H1 (cell line): ENCODE measurements at regions not wholly inside any gene's neighbourhood (a gene's known extent, or its start where the extent isn't known, plus 50 kb on each side); places are given as distances from the start of the nearest gene placed in this dataset.

Source experiments
- CTCF ChIA-PET: fragments of 300-600 bp; sonication (Branson Sonifier 250); formaldehyde crosslinking; loops from one replicate; lab custom pipeline; 2021; ENCODE audit not compliant: partially characterized antibody; lab: Charles Lee
- POLR2A ChIA-PET: fragments of 300-600 bp; sonication (Branson Sonifier 250); formaldehyde crosslinking; loops from one replicate; lab custom pipeline; 2021; ENCODE audit warnings: inconsistent platforms; ENCODE audit not compliant: partially characterized antibody; lab: Charles Lee
- DNase-seq, 2 experiments: peaks; one replicate each; pipeline versions ENCODE4 v3.0.0 to v3.0.0-alpha.2; 2010 to 2022; ENCODE audit warnings: low spot score in 2 of 2, low read depth in 1 of 2, mixed read lengths in 1 of 2
- FAIRE-seq: peaks from 2 replicates; lab custom pipeline; 2011; peaks lifted over from hg19 to GRCh38; lab: Jason Lieb, UNC
- H2AFZ ChIP-seq: 2 replicates; pipeline ENCODE4 v1.8.1; 2012; ENCODE audit warnings: low read length, inconsistent platforms
- H2AK5ac ChIP-seq: 2 replicates; pipeline ENCODE4 v1.6.1; 2013; ENCODE audit warnings: low read depth, low read length
- H2BK120ac ChIP-seq: replicated peaks from 2 replicates; pipeline ENCODE3; 2013; ENCODE audit warnings: low read depth, low read length, inconsistent platforms
- H2BK12ac ChIP-seq: 2 replicates; pipeline ENCODE4 v1.6.1; 2013; ENCODE audit warnings: low read depth, low read length
- H2BK15ac ChIP-seq: 2 replicates; pipeline ENCODE4 v1.6.1; 2013; ENCODE audit warnings: low read length
- H2BK20ac ChIP-seq: 2 replicates; pipeline ENCODE4 v1.6.1; 2013; ENCODE audit warnings: low read length
- H2BK5ac ChIP-seq: 2 replicates; pipeline ENCODE4 v1.6.1; 2013; ENCODE audit warnings: low read depth, low read length
- H3K14ac ChIP-seq: 2 replicates; pipeline ENCODE4 v1.6.1; 2013; ENCODE audit warnings: inconsistent platforms; ENCODE audit not compliant: insufficient read length
- H3K18ac ChIP-seq: 2 replicates; pipeline ENCODE4 v1.6.1; 2013; ENCODE audit warnings: low read length; ENCODE audit errors: extremely low read depth
- H3K23ac ChIP-seq: 2 replicates; pipeline ENCODE4 v1.6.1; 2013; ENCODE audit warnings: inconsistent platforms; ENCODE audit not compliant: insufficient read length
- H3K23me2 ChIP-seq: 2 replicates; pipeline ENCODE4 v1.6.1; 2013; ENCODE audit warnings: low read depth, low read length
- H3K27ac ChIP-seq: 2 replicates; pipeline ENCODE4 v1.6.1; 2011; ENCODE audit warnings: low read depth, low read length, inconsistent platforms
- H3K27me3 ChIP-seq, 4 experiments: replicated peaks in 1 of 4; 1 replicate in 1 of 4; 2 replicates in 3 of 4; pipeline versions ENCODE4 v1.6.1 to v1.8.1; 2011 to 2013; ENCODE audit warnings: low read length in 3 of 4, mild to moderate bottlenecking in 3 of 4, inconsistent platforms in 2 of 4, mixed read lengths in 2 of 4, moderate library complexity in 1 of 4; ENCODE audit not compliant: control insufficient read depth in 3 of 4, insufficient read depth in 3 of 4; ENCODE audit errors: extremely low read depth in 1 of 4
- H3K36me3 ChIP-seq, 4 experiments: 2 replicates each; pipeline versions ENCODE4 v1.6.1 to v1.8.1; 2011 to 2013; ENCODE audit warnings: mild to moderate bottlenecking in 4 of 4, low read length in 3 of 4, moderate library complexity in 2 of 4, control low read depth in 1 of 4, inconsistent platforms in 1 of 4; ENCODE audit not compliant: insufficient read depth in 4 of 4, control insufficient read depth in 2 of 4
- H3K4ac ChIP-seq: replicated peaks from 2 replicates; pipeline ENCODE3; 2013; ENCODE audit warnings: low read length, low read depth, mixed read lengths, inconsistent platforms; ENCODE audit not compliant: insufficient read length
- H3K4me1 ChIP-seq, 4 experiments: replicated peaks in 1 of 4; 1 replicate in 1 of 4; 2 replicates in 3 of 4; pipeline versions ENCODE4 v1.6.1 to v1.8.1; 2011 to 2013; ENCODE audit warnings: low read length in 3 of 4, inconsistent platforms in 2 of 4, mixed read lengths in 1 of 4; ENCODE audit not compliant: insufficient read depth in 4 of 4, control insufficient read depth in 3 of 4
- H3K4me2 ChIP-seq, 2 experiments: 2 replicates each; pipeline versions ENCODE4 v1.6.1 to v1.8.1; 2011 to 2013; ENCODE audit warnings: low read depth in 2 of 2, low read length in 2 of 2, control low read depth in 1 of 2, inconsistent platforms in 1 of 2, mild to moderate bottlenecking in 1 of 2; ENCODE audit not compliant: insufficient read depth in 1 of 2
- H3K4me3 ChIP-seq, 4 experiments: fragments of 200-600, 300-600 bp in 1 of 4; sonication (generic), shearing (Covaris generic), sonication (Bioruptor Twin) in 1 of 4; 2 replicates each; pipeline versions ENCODE4 v1.5.1 to v1.8.1; 2011 to 2016; ENCODE audit warnings: low read length in 4 of 4, low read depth in 3 of 4, control low read depth in 2 of 4, inconsistent platforms in 2 of 4, mild to moderate bottlenecking in 2 of 4, mixed read lengths in 1 of 4, moderate library complexity in 1 of 4; ENCODE audit not compliant: insufficient read depth in 2 of 4; ENCODE audit errors: extremely low read depth in 1 of 4
- H3K56ac ChIP-seq: replicated peaks from 2 replicates; pipeline ENCODE3; 2013; ENCODE audit warnings: low read depth, mild to moderate bottlenecking, mixed read lengths, low read length, inconsistent platforms; ENCODE audit not compliant: insufficient read length
- H3K79me1 ChIP-seq: 2 replicates; pipeline ENCODE4 v1.6.1; 2013; ENCODE audit warnings: low read depth, low read length, control low read depth
- H3K79me2 ChIP-seq, 2 experiments: 2 replicates each; pipeline versions ENCODE4 v1.6.1 to v1.8.1; 2012 to 2013; ENCODE audit warnings: low read length in 2 of 2, mild to moderate bottlenecking in 2 of 2, inconsistent platforms in 1 of 2; ENCODE audit not compliant: insufficient read depth in 2 of 2, control insufficient read depth in 1 of 2
- H3K9ac ChIP-seq, 4 experiments: replicated peaks in 1 of 4; 1 replicate in 1 of 4; 2 replicates in 3 of 4; pipeline versions ENCODE4 v1.6.1 to v1.8.1; 2011 to 2013; ENCODE audit warnings: low read depth in 3 of 4, low read length in 3 of 4, control low read depth in 2 of 4, mild to moderate bottlenecking in 2 of 4, moderate library complexity in 2 of 4, inconsistent platforms in 1 of 4; ENCODE audit errors: extremely low read depth in 1 of 4
- H3K9me3 ChIP-seq, 2 experiments: 2 replicates each; pipeline versions ENCODE4 v1.6.1 to v1.8.1; 2012 to 2013; ENCODE audit warnings: mild to moderate bottlenecking in 2 of 2, moderate library complexity in 2 of 2, control low read depth in 1 of 2, inconsistent platforms in 1 of 2, low read depth in 1 of 2, low read length in 1 of 2, mixed read lengths in 1 of 2; ENCODE audit not compliant: insufficient read depth in 2 of 2
- H4K20me1 ChIP-seq, 2 experiments: replicated peaks in 1 of 2; 2 replicates each; pipeline versions ENCODE3 to v1.8.1; 2011 to 2013; ENCODE audit warnings: inconsistent platforms in 2 of 2, low read length in 2 of 2, mild to moderate bottlenecking in 1 of 2; ENCODE audit not compliant: insufficient read depth in 2 of 2, control insufficient read depth in 1 of 2
- H4K5ac ChIP-seq: 2 replicates; pipeline ENCODE4 v1.6.1; 2013; ENCODE audit warnings: low read length, low read depth, mixed read lengths, inconsistent platforms; ENCODE audit not compliant: insufficient read length
- H4K8ac ChIP-seq: 2 replicates; pipeline ENCODE4 v1.8.0; 2013; ENCODE audit warnings: mild to moderate bottlenecking, moderate library complexity, low read length, inconsistent platforms; ENCODE audit not compliant: insufficient read depth; ENCODE audit errors: extremely low read depth
- H4K91ac ChIP-seq: replicated peaks from 2 replicates; pipeline ENCODE3; 2013; ENCODE audit warnings: low read length, mixed read lengths, inconsistent platforms; ENCODE audit not compliant: insufficient read length
- ATF2 ChIP-seq: IDR thresholded peaks from 2 replicates; pipeline ENCODE4 v1.6.1; 2012; ENCODE audit warnings: low read length, inconsistent platforms
- RBBP5 ChIP-seq: IDR thresholded peaks from 2 replicates; pipeline ENCODE4 v1.7.1; 2012; ENCODE audit warnings: low read depth, mild to moderate bottlenecking, inconsistent platforms, low read length, moderate library complexity, borderline replicate concordance
- WGBS, 2 experiments: shearing (Covaris generic) in 1 of 2; methylation state at CpG; one replicate each; pipeline versions ENCODE4 v1.1.6 to v1.1.7; 2013 to 2015; ENCODE audit warnings: low lambda C conversion rate in 2 of 2, mixed read lengths in 2 of 2, inconsistent platforms in 1 of 2, low coverage in 1 of 2, missing lambda C conversion rate in 1 of 2; ENCODE audit not compliant: insufficient replicate concordance in 2 of 2, insufficient coverage in 1 of 2, insufficient read length in 1 of 2; ENCODE audit errors: extremely low coverage in 1 of 2, missing lambda C conversion rate in 1 of 2; 5-methylcytosine and 5-hydroxymethylcytosine counted together

DNA sequence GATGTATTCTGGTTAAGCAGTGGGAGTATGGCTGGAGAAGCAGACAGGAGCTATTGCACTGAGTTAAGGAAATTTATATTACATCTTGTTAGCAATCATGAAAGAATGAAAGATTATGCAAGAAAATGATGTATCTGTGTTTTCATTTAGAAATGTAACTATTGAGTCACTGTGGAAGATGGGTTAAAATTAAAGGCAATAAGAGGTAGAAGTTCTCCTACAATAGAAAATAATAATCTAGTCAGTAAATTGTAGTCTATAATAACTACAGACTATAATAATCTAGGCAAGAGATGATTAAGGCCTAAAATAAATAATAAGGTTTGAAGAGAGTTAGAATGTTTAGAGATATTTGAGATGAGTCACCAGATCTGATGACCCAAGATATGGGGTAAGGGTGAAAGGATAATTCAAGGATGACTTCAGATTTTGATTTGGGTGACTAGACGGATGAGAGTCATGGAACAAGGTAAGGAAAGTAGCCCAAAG, 371.9 kb upstream of the KCNH7 start:
- no peak overlapping the region for H3K9ac ChIP-seq
- DNase-seq (no peak), FAIRE-seq (no peak)

More for the DNA sequence above, 371.9 kb upstream of the KCNH7 start:
- Histone ChIP-seq H2BK20ac (no peak overlapping the region), H2BK15ac (no peak overlapping the region), H2AK5ac (no peak overlapping the region), H3K56ac (no peak overlapping the region), H3K27ac (no peak overlapping the region), H3K23ac (no peak overlapping the region), H3K4me3 (no peak overlapping the region), H4K8ac (no peak overlapping the region), H2AFZ (no peak overlapping the region), H4K91ac (no peak overlapping the region), H3K23me2 (no peaks in the 10 kb centered on the region), H3K79me1 (no peaks in the 10 kb centered on the region), H3K18ac (no peak overlapping the region), H3K27me3 (no peaks in the 10 kb centered on the region), H3K14ac (no peak overlapping the region), H2BK5ac (no peak overlapping the region), H3K4me1 (peaks cover 0 to 3% (median 0%) of the 10 kb centered on the region in 4 experiments; a peak in 2 of 7 replicates), H2BK12ac (no peak overlapping the region), H3K36me3 (no peaks in the 10 kb centered on the region), H4K5ac (no peak overlapping the region), H3K4me2 (no peak overlapping the region), H4K20me1 (no peaks in the 10 kb centered on the region), H3K9me3 (no peaks in the 10 kb centered on the region), H3K4ac (no peak overlapping the region), H3K79me2 (no peaks in the 10 kb centered on the region), H2BK120ac (no peak overlapping the region)
- ChIA-PET CTCF (interaction anchor here (0.7 kb wide), 1 partner anchor 348 kb away, joined by 3 read pairs; no protein-coding TSS in a partner anchor), POLR2A (no interaction called here)
- TF ChIP-seq ATF2 (no peak), RBBP5 (no peak)
- WGBS, 2 experiments: 92% methylated on average over 1 of the region's 1 CpG; no CpG with 5 or more reads in 1 of the 2 experiments
